Tibial nerve (tissue), 4 donors: ENCODE measurements at regions not wholly inside any gene's neighbourhood (a gene's known extent, or its start where the extent isn't known, plus 50 kb on each side); places are given as distances from the start of the nearest gene placed in this dataset.

Experiments
- DNase-seq, 2 donors: peaks; one replicate each; pipeline ENCODE4 v3.0.0-alpha.2; 2019; ENCODE audit warnings: low spot score in 2 of 2
- H3K27ac ChIP-seq, 4 donors: fragments of 200-600 bp; sonication (generic) in 3 of 4; one replicate each; pipeline ENCODE4 v1.5.1; 2017 to 2019; ENCODE audit warnings: mild to moderate bottlenecking in 1 of 4
- H3K27me3 ChIP-seq, 2 donors: fragments of 200-600 bp; sonication (generic) in 1 of 2; one replicate each; pipeline versions ENCODE4 v1.5.1 to v1.6.0; 2017 to 2019
- H3K36me3 ChIP-seq, 3 donors: fragments of 200-600 bp; sonication (generic); one replicate each; pipeline ENCODE4 v1.5.1; 2018 to 2019
- H3K4me1 ChIP-seq, 4 donors: fragments of 200-600 bp; sonication (generic) in 3 of 4; one replicate each; pipeline ENCODE4 v1.5.1; 2017 to 2019
- H3K4me3 ChIP-seq, 4 donors: fragments of 200-600 bp; sonication (generic) in 3 of 4; one replicate each; pipeline ENCODE4 v1.5.1; 2017 to 2019; ENCODE audit warnings: mild to moderate bottlenecking in 1 of 4, moderate library complexity in 1 of 4
- H3K9me3 ChIP-seq, 4 donors: fragments of 200-600 bp; sonication (generic) in 3 of 4; one replicate each; pipeline ENCODE4 v1.5.1; 2017 to 2019
- EP300 ChIP-seq, 2 donors: sonication (generic); formaldehyde crosslinking; IDR thresholded peaks; one replicate each; pipeline ENCODE4 v1.6.1; 2017; ENCODE audit warnings: antibody characterized with exemption in 2 of 2, mild to moderate bottlenecking in 1 of 2
- POLR2A ChIP-seq, 2 donors: fragments of 450-650 bp; IDR thresholded peaks; one replicate each; pipeline ENCODE4 v1.6.1; 2017; ENCODE audit warnings: antibody characterized with exemption in 2 of 2, mild to moderate bottlenecking in 2 of 2, moderate library complexity in 2 of 2
- WGBS, 2 donors: methylation state at CpG; one replicate each; pipeline ENCODE4 v1.1.5; 2018; 5-methylcytosine and 5-hydroxymethylcytosine counted together
- TF ChIP-seq, protein P1 (sequence below), 5 experiments: fragments of 200-600 bp in 3 of 5; fragments of 450-650 bp in 2 of 5; sonication (generic) in 3 of 5; IDR thresholded peaks; one replicate each; pipeline ENCODE4 v1.5.1; 2016 to 2019; ENCODE audit warnings: antibody characterized with exemption in 5 of 5, mild to moderate bottlenecking in 3 of 5, moderate library complexity in 2 of 5

DNA sequence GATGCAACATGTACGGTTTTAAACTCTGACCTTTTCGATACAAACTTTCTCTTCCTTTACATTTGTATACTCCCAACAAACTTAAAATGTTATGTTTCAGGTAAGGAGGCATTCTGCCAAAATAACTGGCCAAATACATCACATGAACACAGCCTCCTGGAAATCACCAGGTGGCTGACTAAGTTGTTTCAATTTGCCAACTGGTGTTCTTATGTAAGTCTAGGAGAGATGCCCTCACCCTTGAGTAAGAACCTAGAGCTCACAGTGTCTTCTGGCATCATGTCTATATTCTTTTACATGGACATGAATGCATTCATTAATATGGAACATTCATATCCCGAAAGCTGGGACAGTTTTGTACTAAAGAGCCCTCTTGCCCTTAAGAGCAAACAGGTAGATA, 341.1 kb upstream of the NR2F2 start:
- no peaks in the 10 kb centered on the region for H3K27me3 ChIP-seq
- no peaks in the 10 kb centered on the region for H3K36me3 ChIP-seq
- WGBS, 2 donors, result 89 to 93% methylated on average over 3 of the region's 3 CpGs
- no peaks in the 10 kb centered on the region for H3K9me3 ChIP-seq
- H3K27ac ChIP-seq, result peak overlapping the region in 1 of 4 donors; percentile 63
- H3K4me1 ChIP-seq, result peaks cover 0 to 18% (median 11%) of the 10 kb centered on the region in 4 donors
- no peak overlapping the region for H3K4me3 ChIP-seq
- TF ChIP-seq EP300 (IDR thresholded peaks at IDR 0.05) (no peak), POLR2A (IDR thresholded peaks at IDR 0.05) (no peak)
- TF ChIP-seq, protein P1, sequence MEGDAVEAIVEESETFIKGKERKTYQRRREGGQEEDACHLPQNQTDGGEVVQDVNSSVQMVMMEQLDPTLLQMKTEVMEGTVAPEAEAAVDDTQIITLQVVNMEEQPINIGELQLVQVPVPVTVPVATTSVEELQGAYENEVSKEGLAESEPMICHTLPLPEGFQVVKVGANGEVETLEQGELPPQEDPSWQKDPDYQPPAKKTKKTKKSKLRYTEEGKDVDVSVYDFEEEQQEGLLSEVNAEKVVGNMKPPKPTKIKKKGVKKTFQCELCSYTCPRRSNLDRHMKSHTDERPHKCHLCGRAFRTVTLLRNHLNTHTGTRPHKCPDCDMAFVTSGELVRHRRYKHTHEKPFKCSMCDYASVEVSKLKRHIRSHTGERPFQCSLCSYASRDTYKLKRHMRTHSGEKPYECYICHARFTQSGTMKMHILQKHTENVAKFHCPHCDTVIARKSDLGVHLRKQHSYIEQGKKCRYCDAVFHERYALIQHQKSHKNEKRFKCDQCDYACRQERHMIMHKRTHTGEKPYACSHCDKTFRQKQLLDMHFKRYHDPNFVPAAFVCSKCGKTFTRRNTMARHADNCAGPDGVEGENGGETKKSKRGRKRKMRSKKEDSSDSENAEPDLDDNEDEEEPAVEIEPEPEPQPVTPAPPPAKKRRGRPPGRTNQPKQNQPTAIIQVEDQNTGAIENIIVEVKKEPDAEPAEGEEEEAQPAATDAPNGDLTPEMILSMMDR (IDR thresholded peaks at IDR 0.05), result no peak
- no peak for DNase-seq

DNA sequence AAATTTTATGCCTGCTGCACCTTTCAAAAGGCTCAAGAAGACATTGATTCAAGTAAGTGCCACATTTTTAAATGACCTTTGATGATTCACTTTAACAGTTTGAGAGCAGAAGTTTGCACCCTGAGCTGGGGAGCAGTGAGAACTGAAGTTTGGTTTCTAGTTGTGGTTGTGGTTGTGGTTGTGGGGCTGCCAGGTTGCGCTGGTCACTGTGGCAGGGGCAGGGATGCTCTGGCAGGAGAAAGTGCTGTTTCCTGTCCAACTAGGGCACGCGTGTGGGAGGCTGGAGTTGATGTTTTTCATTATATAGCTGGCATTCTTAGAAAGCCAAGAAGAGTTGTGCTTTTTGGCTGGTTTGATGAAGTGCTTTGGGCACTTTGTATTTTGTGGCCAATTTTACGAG, 339.7 kb upstream of the NR2F2 start:
- no peak overlapping the region for H3K27ac ChIP-seq
- TF ChIP-seq, protein P1 (IDR thresholded peaks at IDR 0.05), result no peak
- no peak for TF ChIP-seq EP300 (IDR thresholded peaks at IDR 0.05)
- no peak for TF ChIP-seq POLR2A (IDR thresholded peaks at IDR 0.05)
- no peaks in the 10 kb centered on the region for H3K27me3 ChIP-seq
- H3K9me3 ChIP-seq, result no peaks in the 10 kb centered on the region
- H3K36me3 ChIP-seq, result no peaks in the 10 kb centered on the region
- peaks cover 0 to 19% (median 11%) of the 10 kb centered on the region in 4 donors for H3K4me1 ChIP-seq
- 53 to 62% methylated on average over 4 of the region's 4 CpGs for WGBS, 2 donors
- DNase-seq, result no peak
- H3K4me3 ChIP-seq, result no peak overlapping the region

GRCh38 chr15:95994418-95994817, 336.1 kb upstream of the NR2F2 start:
- no peaks in the 10 kb centered on the region for H3K9me3 ChIP-seq
- H3K4me3 ChIP-seq, result no peak overlapping the region
- DNase-seq, result no peak
- H3K4me1 ChIP-seq, result peaks cover 0 to 4% (median 0%) of the 10 kb centered on the region in 4 donors
- TF ChIP-seq EP300 (IDR thresholded peaks at IDR 0.05) (no peak), POLR2A (IDR thresholded peaks at IDR 0.05) (no peak)
- TF ChIP-seq, protein P1 (IDR thresholded peaks at IDR 0.05), result no peak
- no peak overlapping the region for H3K27ac ChIP-seq
- H3K36me3 ChIP-seq, result no peaks in the 10 kb centered on the region
- no peaks in the 10 kb centered on the region for H3K27me3 ChIP-seq
- 69 to 79% methylated on average over 4 of the region's 4 CpGs for WGBS, 2 donors

DNA sequence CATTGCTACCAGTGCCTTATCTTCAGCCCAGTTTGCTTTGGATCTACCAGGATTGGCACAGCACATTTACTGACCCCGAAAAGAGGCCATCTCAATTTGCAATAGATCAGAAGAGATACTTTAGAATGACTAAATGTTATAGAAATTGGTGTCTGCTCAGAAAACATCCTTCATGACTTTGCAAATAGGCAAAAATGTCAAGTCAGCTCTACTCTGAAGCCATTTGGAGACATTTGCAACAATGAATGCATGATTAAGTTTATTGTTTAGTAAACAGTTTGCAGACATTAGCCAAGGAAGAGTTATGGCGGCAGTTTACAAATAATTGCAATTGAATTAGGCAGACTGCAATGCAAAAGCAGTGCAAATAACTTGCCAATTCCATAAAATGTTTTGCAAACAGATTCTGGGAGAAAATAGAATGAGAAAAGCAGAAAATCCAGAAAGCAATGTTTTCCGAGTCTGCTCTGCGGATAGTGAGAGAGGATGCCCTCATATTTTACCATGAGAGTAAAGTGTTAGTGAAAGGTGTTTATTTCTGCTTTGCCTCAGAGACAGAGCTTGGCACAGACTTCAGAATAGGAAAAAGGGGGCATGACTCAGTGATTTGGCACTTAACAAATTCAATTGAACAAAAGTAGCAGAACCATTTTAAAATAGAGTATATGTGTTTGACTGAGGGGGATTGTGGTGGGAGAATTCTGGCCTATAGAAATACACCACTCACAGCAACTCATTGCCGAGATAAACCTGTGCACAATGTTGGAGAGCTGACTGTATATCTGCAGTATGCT, 334.9 kb upstream of the NR2F2 start:
- Histone ChIP-seq H3K27ac (no peak overlapping the region), H3K4me1 (peaks cover 0 to 4% (median 0%) of the 10 kb centered on the region in 4 donors), H3K4me3 (no peak overlapping the region), H3K27me3 (no peaks in the 10 kb centered on the region), H3K9me3 (no peaks in the 10 kb centered on the region), H3K36me3 (no peaks in the 10 kb centered on the region)
- TF ChIP-seq EP300 (IDR thresholded peaks at IDR 0.05), result no peak
- no peak for DNase-seq
- WGBS, 2 donors, result 81 to 82% methylated on average over 5 of the region's 5 CpGs

DNA sequence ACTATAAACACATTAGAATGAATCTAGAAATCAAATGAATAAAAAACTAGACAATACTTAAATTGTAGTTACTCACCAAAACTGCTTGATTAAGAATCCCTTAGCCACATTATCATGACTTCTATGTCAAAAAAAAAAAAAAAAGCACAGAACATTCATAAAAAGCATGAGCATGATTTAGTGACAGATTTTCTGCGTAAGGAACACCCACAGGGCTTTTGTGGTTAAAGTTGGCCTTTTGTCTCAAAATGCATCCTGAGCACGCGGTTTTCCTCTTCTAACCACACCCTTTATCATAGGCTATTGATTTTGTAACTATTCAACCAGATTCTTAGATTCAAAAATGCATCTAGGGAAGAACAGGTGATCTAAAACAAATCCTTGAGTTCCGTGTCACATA, 334.0 kb upstream of the NR2F2 start:
- WGBS, 2 donors, result 74 to 79% methylated on average over 4 of the region's 4 CpGs
- Histone ChIP-seq H3K9me3 (no peaks in the 10 kb centered on the region), H3K4me3 (no peak overlapping the region), H3K27me3 (no peaks in the 10 kb centered on the region), H3K36me3 (no peaks in the 10 kb centered on the region), H3K27ac (no peak overlapping the region), H3K4me1 (peaks cover 0 to 4% (median 0%) of the 10 kb centered on the region in 4 donors)
- TF ChIP-seq POLR2A (IDR thresholded peaks at IDR 0.05), result no peak
- TF ChIP-seq, protein P1 (IDR thresholded peaks at IDR 0.05), result no peak
- TF ChIP-seq EP300 (IDR thresholded peaks at IDR 0.05), result no peak
- DNase-seq, result no peak
